Type B pancreatic cell (in vitro differentiated cells): ENCODE measurements at regions not wholly inside any gene's neighbourhood (a gene's known extent, or its start where the extent isn't known, plus 50 kb on each side); places are given as distances from the start of the nearest gene placed in this dataset.

Experiments used
- DNase-seq: peaks from one replicate; pipeline ENCODE4 v3.0.0; 2021; ENCODE audit warnings: mixed read lengths; ENCODE audit not compliant: unreplicated experiment; ENCODE audit errors: extremely low spot score
- H3K27ac Mint-ChIP-seq: 2 replicates; pipeline ENCODE4 v1.8.0; 2021; ENCODE audit warnings: mild to moderate bottlenecking, mixed read lengths
- H3K27me3 Mint-ChIP-seq: 2 replicates; pipeline ENCODE4 v1.8.0; 2021; ENCODE audit warnings: mixed read lengths
- H3K36me3 Mint-ChIP-seq: 2 replicates; pipeline ENCODE4 v1.8.0; 2021; ENCODE audit warnings: mixed read lengths
- H3K4me1 Mint-ChIP-seq: one replicate; pipeline ENCODE4 v1.8.0; 2021; ENCODE audit warnings: mixed read lengths; ENCODE audit not compliant: unreplicated experiment
- H3K4me3 Mint-ChIP-seq: 2 replicates; pipeline ENCODE4 v1.8.0; 2021; ENCODE audit warnings: mild to moderate bottlenecking, mixed read lengths
- H3K9me3 Mint-ChIP-seq: 2 replicates; pipeline ENCODE4 v1.8.0; 2021; ENCODE audit warnings: mixed read lengths
- CTCF ChIP-seq: fragments of 200-600 bp; sonication (generic); conservative IDR thresholded peaks from 2 replicates; pipeline ENCODE4 v1.5.0; 2021; ENCODE audit warnings: antibody characterized with exemption, mild to moderate bottlenecking

GRCh38 chr7:127512663-127513062 is 72.7 kb downstream of the GCC1 start:
- no peak overlapping the region for H3K4me3 Mint-ChIP-seq
- no peaks in the 10 kb centered on the region for H3K9me3 Mint-ChIP-seq
- no peak overlapping the region for H3K27ac Mint-ChIP-seq
- DNase-seq = no peak
- no peaks in the 10 kb centered on the region for H3K36me3 Mint-ChIP-seq
- no peak for TF ChIP-seq CTCF
- no peaks in the 10 kb centered on the region for H3K4me1 Mint-ChIP-seq
- peaks cover 53% of the 10 kb centered on the region for H3K27me3 Mint-ChIP-seq

- no peak for DNase-seq
- Mint-ChIP-seq H3K36me3 (no peaks in the 10 kb centered on the region), H3K27ac (no peak overlapping the region), H3K9me3 (peaks cover 9% of the 10 kb centered on the region), H3K27me3 (peaks cover 22% of the 10 kb centered on the region), H3K4me1 (no peaks in the 10 kb centered on the region), H3K4me3 (no peak overlapping the region)
- TF ChIP-seq CTCF = peak; percentile 55
Measured at GRCh38 chr7:127504715-127505114, 80.7 kb downstream of the GCC1 start.

GRCh38 chr7:127501817-127502216 is 83.6 kb downstream of the GCC1 start:
- DNase-seq = no peak
- no peak overlapping the region for H3K4me3 Mint-ChIP-seq
- H3K4me1 Mint-ChIP-seq = no peaks in the 10 kb centered on the region
- H3K36me3 Mint-ChIP-seq = no peaks in the 10 kb centered on the region
- H3K27me3 Mint-ChIP-seq = peaks cover 36% of the 10 kb centered on the region
- no peak for TF ChIP-seq CTCF
- H3K9me3 Mint-ChIP-seq = peaks cover 9% of the 10 kb centered on the region
- H3K27ac Mint-ChIP-seq = no peak overlapping the region

- no peaks in the 10 kb centered on the region for H3K36me3 Mint-ChIP-seq
- no peaks in the 10 kb centered on the region for H3K9me3 Mint-ChIP-seq
- peaks cover 4% of the 10 kb centered on the region for H3K27me3 Mint-ChIP-seq
- H3K4me1 Mint-ChIP-seq = no peaks in the 10 kb centered on the region
- no peak overlapping the region for H3K27ac Mint-ChIP-seq
- DNase-seq = no peak
- H3K4me3 Mint-ChIP-seq = no peak overlapping the region
- TF ChIP-seq CTCF = no peak
Measured at GRCh38 chr7:127487381-127487780, 94.9 kb upstream of the ZNF800 start.

DNA sequence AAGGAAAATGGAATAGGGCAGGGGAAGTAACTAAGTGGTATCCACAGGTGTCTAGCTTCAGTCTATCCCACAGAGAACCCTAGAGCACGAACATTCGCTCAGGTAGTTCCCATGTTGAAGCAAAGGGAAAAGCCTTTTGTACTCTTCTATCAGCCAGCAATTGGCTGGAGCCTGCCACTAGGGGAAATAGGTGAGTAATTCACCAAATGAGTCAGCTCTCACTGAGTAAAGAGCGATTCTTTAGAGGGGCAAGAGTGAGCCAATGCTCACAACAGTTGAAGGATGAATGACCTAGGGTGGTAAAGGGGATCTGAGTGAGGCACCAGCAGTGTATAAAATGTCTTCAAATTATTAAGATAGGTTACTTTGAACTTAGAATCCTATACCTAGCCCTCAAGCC is 94.1 kb upstream of the ZNF800 start:
- no peaks in the 10 kb centered on the region for H3K4me1 Mint-ChIP-seq
- H3K27ac Mint-ChIP-seq = no peak overlapping the region
- H3K27me3 Mint-ChIP-seq = peaks cover 4% of the 10 kb centered on the region
- no peak for DNase-seq
- H3K4me3 Mint-ChIP-seq = no peak overlapping the region
- no peak for TF ChIP-seq CTCF
- H3K9me3 Mint-ChIP-seq = no peaks in the 10 kb centered on the region
- H3K36me3 Mint-ChIP-seq = no peaks in the 10 kb centered on the region

- Mint-ChIP-seq H3K36me3 (no peaks in the 10 kb centered on the region), H3K27ac (no peak overlapping the region), H3K4me3 (no peak overlapping the region), H3K9me3 (no peaks in the 10 kb centered on the region), H3K4me1 (no peaks in the 10 kb centered on the region), H3K27me3 (no peaks in the 10 kb centered on the region)
- no peak for TF ChIP-seq CTCF
- no peak for DNase-seq
Measured at GRCh38 chr7:127485482-127485881, 93.0 kb upstream of the ZNF800 start.
